NT2/D1 (cell line): ENCODE measurements at regions not wholly inside any gene's neighbourhood (a gene's known extent, or its start where the extent isn't known, plus 50 kb on each side); places are given as distances from the start of the nearest gene placed in this dataset.

Source experiments
- DNase-seq: peaks from one replicate; pipeline ENCODE4 v3.0.0-alpha.2; 2011; ENCODE audit warnings: low read depth, low spot score
- H3K27me3 ChIP-seq: 2 replicates; pipeline ENCODE4 v1.6.0; 2011; ENCODE audit warnings: mild to moderate bottlenecking; ENCODE audit not compliant: insufficient read length, insufficient read depth
- H3K36me3 ChIP-seq: 2 replicates; pipeline ENCODE4 v1.6.1; 2011; ENCODE audit warnings: mild to moderate bottlenecking, low read length, mixed read lengths; ENCODE audit not compliant: insufficient read depth, insufficient read length
- H3K4me1 ChIP-seq: 2 replicates; pipeline ENCODE4 v1.5.1; 2011; ENCODE audit not compliant: insufficient read depth, insufficient read length
- H3K4me3 ChIP-seq: 2 replicates; pipeline ENCODE4 v1.5.1; 2011; ENCODE audit warnings: low read depth; ENCODE audit not compliant: insufficient read length
- H3K9ac ChIP-seq: 2 replicates; pipeline ENCODE4 v1.6.0; 2011; ENCODE audit warnings: low read depth; ENCODE audit not compliant: insufficient read length
- H3K9me3 ChIP-seq: 2 replicates; pipeline ENCODE4 v1.5.1; 2011; ENCODE audit warnings: mild to moderate bottlenecking, low read length; ENCODE audit not compliant: insufficient read depth
- SUZ12 ChIP-seq: IDR thresholded peaks from 2 replicates; pipeline ENCODE4 v1.6.1; 2011; ENCODE audit not compliant: insufficient read length, insufficient read depth; ENCODE audit errors: extremely low read depth
- YY1 ChIP-seq: IDR thresholded peaks from 2 replicates; pipeline ENCODE4 v1.6.1; 2011; ENCODE audit not compliant: insufficient read length, insufficient read depth
- ZNF274 ChIP-seq: IDR thresholded peaks from 2 replicates; pipeline ENCODE4 v1.6.1; 2011; ENCODE audit warnings: mild to moderate bottlenecking, low read depth, low read length

DNA sequence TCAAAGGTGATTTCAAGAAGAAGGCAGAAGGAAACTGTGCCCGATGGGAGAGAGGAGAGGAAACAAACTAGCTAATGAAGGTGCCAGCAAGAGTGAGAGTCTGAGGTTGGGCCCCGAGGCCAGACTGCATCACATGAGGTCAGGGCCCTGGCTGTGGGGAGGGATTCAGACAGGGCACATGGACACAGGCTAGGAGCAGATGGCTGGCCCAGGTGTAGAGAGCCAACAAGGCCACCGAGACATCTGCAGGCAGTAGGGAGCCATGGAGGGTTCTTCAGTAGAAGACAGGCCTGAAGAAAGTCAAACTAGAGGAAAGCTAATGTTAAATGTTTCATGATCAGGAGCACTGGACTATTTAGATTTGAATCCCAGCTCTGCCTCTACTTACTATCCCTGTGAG lies 755.0 kb upstream of the RAB6C start:
- TF ChIP-seq ZNF274 (no peak), YY1 (no peak), SUZ12 (no peak)
- no peak overlapping the region for H3K4me3 ChIP-seq

GRCh38 chr2:129229196-129229595 lies 750.3 kb upstream of the RAB6C start:
- TF ChIP-seq ZNF274, result no peak
- TF ChIP-seq YY1, result no peak
- TF ChIP-seq SUZ12, result no peak

More for the DNA sequence above, 755.0 kb upstream of the RAB6C start:
- H3K36me3 ChIP-seq, result no peaks in the 10 kb centered on the region
- no peak overlapping the region for H3K9ac ChIP-seq
- H3K4me1 ChIP-seq, result no peaks in the 10 kb centered on the region
- DNase-seq, result no peak
- no peaks in the 10 kb centered on the region for H3K27me3 ChIP-seq
- no peaks in the 10 kb centered on the region for H3K9me3 ChIP-seq

GRCh38 chr2:129229830-129230441 lies 749.5 kb upstream of the RAB6C start:
- TF ChIP-seq YY1 (no peak), ZNF274 (no peak), SUZ12 (no peak)
- Histone ChIP-seq H3K27me3 (no peaks in the 10 kb centered on the region), H3K4me3 (no peak overlapping the region), H3K4me1 (no peaks in the 10 kb centered on the region), H3K9me3 (no peaks in the 10 kb centered on the region), H3K36me3 (no peaks in the 10 kb centered on the region), H3K9ac (no peak overlapping the region)
- no peak for DNase-seq

More at GRCh38 chr2:129229196-129229595, 750.3 kb upstream of the RAB6C start:
- Histone ChIP-seq H3K4me1 (no peaks in the 10 kb centered on the region), H3K36me3 (no peaks in the 10 kb centered on the region), H3K9ac (no peak overlapping the region), H3K9me3 (no peaks in the 10 kb centered on the region), H3K27me3 (no peaks in the 10 kb centered on the region), H3K4me3 (no peak overlapping the region)
- DNase-seq, result no peak

- H3K27me3 ChIP-seq, result no peaks in the 10 kb centered on the region
- H3K9me3 ChIP-seq, result peaks cover 7% of the 10 kb centered on the region; the same call in 1 of the 2 replicates
- TF ChIP-seq ZNF274, result no peak
- TF ChIP-seq YY1, result no peak
- no peak for TF ChIP-seq SUZ12
- no peak for DNase-seq
- H3K4me1 ChIP-seq, result no peaks in the 10 kb centered on the region
- H3K4me3 ChIP-seq, result no peak overlapping the region
- H3K36me3 ChIP-seq, result no peaks in the 10 kb centered on the region
- H3K9ac ChIP-seq, result no peak overlapping the region
Observed at GRCh38 chr2:129231924-129232323, 747.5 kb upstream of the RAB6C start.

DNA sequence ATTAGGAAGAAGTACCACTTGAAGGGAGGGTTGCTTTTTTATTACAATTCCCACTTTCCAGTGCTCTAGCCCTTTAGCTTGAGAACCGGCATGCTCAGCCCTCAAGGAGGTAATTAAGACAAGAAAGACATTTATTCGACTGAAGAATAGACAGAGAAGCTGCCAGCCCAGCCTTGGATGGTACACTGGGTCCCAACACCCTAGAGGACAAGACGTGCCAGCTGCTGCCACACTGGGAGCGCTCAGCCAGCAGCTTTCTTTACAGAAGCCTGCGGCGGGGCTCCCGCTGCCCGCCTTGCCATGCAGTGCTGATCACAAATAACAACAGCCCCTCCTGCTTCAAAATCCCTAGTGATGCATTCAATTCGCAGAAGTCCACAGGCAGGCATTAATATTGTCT lies 746.3 kb upstream of the RAB6C start:
- TF ChIP-seq YY1 (no peak), ZNF274 (no peak), SUZ12 (no peak)
- no peak for DNase-seq
- H3K36me3 ChIP-seq, result no peaks in the 10 kb centered on the region
- no peaks in the 10 kb centered on the region for H3K27me3 ChIP-seq
- no peak overlapping the region for H3K4me3 ChIP-seq
- H3K9ac ChIP-seq, result no peak overlapping the region
- H3K9me3 ChIP-seq, result peaks cover 7% of the 10 kb centered on the region; the same call in 1 of the 2 replicates
- H3K4me1 ChIP-seq, result no peaks in the 10 kb centered on the region

- no peaks in the 10 kb centered on the region for H3K27me3 ChIP-seq
- no peaks in the 10 kb centered on the region for H3K4me1 ChIP-seq
- no peak for DNase-seq
- H3K9me3 ChIP-seq, result peaks cover 7% of the 10 kb centered on the region; the same call in 1 of the 2 replicates
- no peak overlapping the region for H3K4me3 ChIP-seq
- H3K9ac ChIP-seq, result no peak overlapping the region
- TF ChIP-seq YY1 (no peak), SUZ12 (no peak), ZNF274 (no peak)
- H3K36me3 ChIP-seq, result no peaks in the 10 kb centered on the region
Observed at GRCh38 chr2:129233751-129234406, 745.6 kb upstream of the RAB6C start.

DNA sequence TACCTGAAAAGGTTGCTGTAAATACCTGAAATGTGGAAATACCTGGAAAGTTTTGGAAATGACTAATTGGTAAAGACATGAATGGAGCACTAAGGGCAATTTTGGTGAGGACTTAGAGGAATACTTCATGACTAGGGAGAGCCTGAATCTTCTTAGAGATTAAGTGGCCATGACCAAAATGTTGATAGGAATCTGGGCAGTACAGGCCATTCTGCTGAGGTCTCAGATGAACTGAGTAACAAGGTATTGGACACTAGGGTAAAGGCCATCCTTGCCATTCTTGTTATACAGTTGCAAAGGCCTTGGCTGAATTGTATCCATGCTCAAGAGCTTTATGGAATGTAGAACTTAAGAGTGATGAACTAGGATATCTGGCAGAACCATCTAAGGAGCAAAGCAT lies 742.9 kb upstream of the RAB6C start:
- no peak for TF ChIP-seq YY1
- no peak for TF ChIP-seq SUZ12
- no peak for TF ChIP-seq ZNF274
- H3K27me3 ChIP-seq, result no peaks in the 10 kb centered on the region
- DNase-seq, result no peak
- H3K4me1 ChIP-seq, result no peaks in the 10 kb centered on the region
- H3K9me3 ChIP-seq, result peaks cover 7% of the 10 kb centered on the region; the same call in 1 of the 2 replicates
- no peak overlapping the region for H3K4me3 ChIP-seq
- H3K9ac ChIP-seq, result no peak overlapping the region
- H3K36me3 ChIP-seq, result no peaks in the 10 kb centered on the region
